Upper lobe of left lung (tissue), 6 donors: ENCODE measurements at regions not wholly inside any gene's neighbourhood (a gene's known extent, or its start where the extent isn't known, plus 50 kb on each side); places are given as distances from the start of the nearest gene placed in this dataset.

Experiments
- ATAC-seq, 2 donors: fragments of 200-7000 bp; cut with Tn5 transposase; one replicate each; pipeline ENCODE4 v1.9.1; 2022; ENCODE audit warnings: mild to moderate bottlenecking in 2 of 2, moderate library complexity in 2 of 2; ENCODE audit not compliant: low FRiP score in 2 of 2
- DNase-seq, 2 donors: peaks; one replicate each; pipeline ENCODE4 v3.0.0-alpha.2; 2019 to 2020
- H3K27ac ChIP-seq, 4 donors: fragments of 200-600 bp; sonication (generic); one replicate each; pipeline ENCODE4 v1.5.1; 2016 to 2019
- H3K27me3 ChIP-seq, 4 donors: fragments of 200-600 bp; sonication (generic); one replicate each; pipeline ENCODE4 v1.5.1; 2017 to 2019
- H3K36me3 ChIP-seq, 4 donors: fragments of 200-600 bp; sonication (generic); one replicate each; pipeline ENCODE4 v1.5.1; 2016 to 2019
- H3K4me1 ChIP-seq, 4 donors: fragments of 200-600 bp; sonication (generic); one replicate each; pipeline ENCODE4 v1.5.1; 2018 to 2019
- H3K4me3 ChIP-seq, 4 donors: fragments of 200-600 bp; sonication (generic); one replicate each; pipeline ENCODE4 v1.5.1; 2017 to 2019; ENCODE audit warnings: mild to moderate bottlenecking in 2 of 4, moderate library complexity in 1 of 4
- H3K9me3 ChIP-seq, 4 donors: fragments of 200-600 bp; sonication (generic); one replicate each; pipeline ENCODE4 v1.5.1; 2018 to 2019
- CTCF ChIP-seq, 6 experiments: fragments of 450-650 bp in 4 of 6; fragments of 200-600 bp in 2 of 6; sonication (generic) in 2 of 6; IDR thresholded peaks; one replicate each; pipeline ENCODE4 v1.5.1; 2016 to 2019; ENCODE audit warnings: antibody characterized with exemption in 6 of 6
- EP300 ChIP-seq, 4 donors: sonication (generic); formaldehyde crosslinking; IDR thresholded peaks; one replicate each; pipeline ENCODE4 v1.5.1; 2017; ENCODE audit warnings: antibody characterized with exemption in 4 of 4, control low read depth in 2 of 4
- POLR2A ChIP-seq, 4 donors: fragments of 450-650 bp; IDR thresholded peaks; one replicate each; pipeline ENCODE4 v1.5.1; 2016 to 2017; ENCODE audit warnings: antibody characterized with exemption in 4 of 4, mild to moderate bottlenecking in 2 of 4
- POLR2AphosphoS5 ChIP-seq, 2 donors: sonication (generic); formaldehyde crosslinking; IDR thresholded peaks; one replicate each; pipeline ENCODE4 v1.5.1; 2017; ENCODE audit warnings: antibody characterized with exemption in 2 of 2
- WGBS, 2 donors: methylation state at CpG; one replicate each; pipeline ENCODE4 v1.1.5; 2017 to 2018; 5-methylcytosine and 5-hydroxymethylcytosine counted together
- donor health status: DM: no; HTN: no; CAD: no; lungs with moderate emphysema.
- donor health status: DM: no; HTN: yes; CAD: no; lungs with severe emphysema.

DNA sequence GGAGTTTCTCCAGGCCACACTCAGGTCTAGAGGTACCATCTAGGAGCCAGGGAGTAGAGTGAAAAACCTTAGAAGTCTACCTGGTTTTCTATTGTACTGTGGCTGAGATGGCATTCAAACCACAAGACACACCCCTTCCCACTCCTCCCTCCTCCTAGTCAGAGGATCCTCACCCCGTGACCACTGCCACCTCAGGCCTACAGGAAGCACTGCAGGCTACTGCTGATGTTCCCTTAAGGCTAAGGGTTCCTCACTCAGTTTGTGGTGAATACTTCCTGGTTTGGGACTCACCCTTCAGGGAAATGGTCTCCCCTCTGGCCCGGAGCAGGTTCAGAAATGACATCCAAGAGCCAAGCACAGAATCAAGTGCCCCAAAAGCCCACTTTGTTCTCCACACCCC is 1293.9 kb downstream of the JRKL start:
- ATAC-seq: peak in 1 of 2 donors; percentile 12
- WGBS, 2 donors: 56 to 63% methylated on average over 2 of the region's 2 CpGs
- no peaks in the 10 kb centered on the region for H3K27me3 ChIP-seq

GRCh38 chr11:97684486-97685439 is 1295.0 kb downstream of the JRKL start:
- ATAC-seq (no peak), DNase-seq (no peak)
- Histone ChIP-seq H3K9me3 (no peaks in the 10 kb centered on the region), H3K4me1 (no peaks in the 10 kb centered on the region), H3K27me3 (no peaks in the 10 kb centered on the region), H3K36me3 (no peaks in the 10 kb centered on the region), H3K27ac (no peak overlapping the region), H3K4me3 (no peak overlapping the region)
- WGBS, 2 donors: 70 to 77% methylated on average over 5 of the region's 5 CpGs
- TF ChIP-seq EP300 (IDR thresholded peaks at IDR 0.05) (no peak), CTCF (IDR thresholded peaks at IDR 0.05) (no peak), POLR2A (IDR thresholded peaks at IDR 0.05) (no peak), POLR2AphosphoS5 (IDR thresholded peaks at IDR 0.05) (no peak)

More for the DNA sequence above, 1293.9 kb downstream of the JRKL start:
- TF ChIP-seq POLR2AphosphoS5 (IDR thresholded peaks at IDR 0.05): no peak
- no peak for TF ChIP-seq CTCF (IDR thresholded peaks at IDR 0.05)
- no peak for TF ChIP-seq EP300 (IDR thresholded peaks at IDR 0.05)
- no peak for DNase-seq
- H3K27ac ChIP-seq: no peak overlapping the region
- H3K36me3 ChIP-seq: no peaks in the 10 kb centered on the region
- H3K9me3 ChIP-seq: no peaks in the 10 kb centered on the region
- no peaks in the 10 kb centered on the region for H3K4me1 ChIP-seq
- H3K4me3 ChIP-seq: no peak overlapping the region

DNA sequence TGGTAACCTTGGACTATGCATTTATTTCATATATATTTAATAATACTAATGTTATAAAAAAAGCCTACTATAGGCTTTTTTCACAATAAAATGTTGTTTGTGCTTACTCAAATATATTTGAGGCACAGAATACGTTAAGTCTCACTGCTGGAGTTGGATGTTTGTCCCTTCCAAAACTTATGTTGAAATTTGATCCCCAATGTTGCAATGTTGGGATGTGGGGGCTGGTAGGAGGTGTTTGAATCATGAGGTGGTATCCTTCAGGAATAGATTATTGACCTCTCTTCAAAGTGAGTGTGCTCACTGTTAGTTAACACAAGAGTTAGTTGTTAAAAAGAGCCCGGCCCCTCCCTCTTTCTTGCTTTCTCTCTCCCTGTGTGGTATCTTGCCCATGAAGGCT is 1295.9 kb downstream of the JRKL start:
- Histone ChIP-seq H3K27ac (no peak overlapping the region), H3K9me3 (no peaks in the 10 kb centered on the region), H3K27me3 (no peaks in the 10 kb centered on the region), H3K4me1 (no peaks in the 10 kb centered on the region), H3K4me3 (no peak overlapping the region), H3K36me3 (no peaks in the 10 kb centered on the region)
- no peak for ATAC-seq
- 72 to 73% methylated on average over 2 of the region's 2 CpGs for WGBS, 2 donors
- TF ChIP-seq CTCF (IDR thresholded peaks at IDR 0.05) (no peak), POLR2A (IDR thresholded peaks at IDR 0.05) (no peak), POLR2AphosphoS5 (IDR thresholded peaks at IDR 0.05) (no peak), EP300 (IDR thresholded peaks at IDR 0.05) (no peak)
- DNase-seq: no peak

- Histone ChIP-seq H3K27ac (no peak overlapping the region), H3K36me3 (no peaks in the 10 kb centered on the region), H3K27me3 (no peaks in the 10 kb centered on the region), H3K4me3 (no peak overlapping the region), H3K9me3 (no peaks in the 10 kb centered on the region), H3K4me1 (no peaks in the 10 kb centered on the region)
- DNase-seq (no peak), ATAC-seq (no peak)
- 88 to 90% methylated on average over 4 of the region's 4 CpGs for WGBS, 2 donors
- TF ChIP-seq POLR2A (IDR thresholded peaks at IDR 0.05) (no peak), CTCF (IDR thresholded peaks at IDR 0.05) (no peak), POLR2AphosphoS5 (IDR thresholded peaks at IDR 0.05) (no peak), EP300 (IDR thresholded peaks at IDR 0.05) (no peak)
These were observed 1297.3 kb downstream of the JRKL start for GRCh38 chr11:97687111-97687510.

GRCh38 chr11:97691061-97691460 is 1301.2 kb downstream of the JRKL start:
- DNase-seq: no peak
- no peaks in the 10 kb centered on the region for H3K27me3 ChIP-seq
- H3K36me3 ChIP-seq: no peaks in the 10 kb centered on the region
- peaks cover 0 to 4% (median 0%) of the 10 kb centered on the region in 4 donors for H3K9me3 ChIP-seq
- WGBS, 2 donors: 82 to 94% methylated on average over 1 of the region's 1 CpG
- no peak for TF ChIP-seq CTCF (IDR thresholded peaks at IDR 0.05)
- TF ChIP-seq POLR2A (IDR thresholded peaks at IDR 0.05): no peak
- no peak for TF ChIP-seq EP300 (IDR thresholded peaks at IDR 0.05)
- TF ChIP-seq POLR2AphosphoS5 (IDR thresholded peaks at IDR 0.05): no peak
- H3K27ac ChIP-seq: no peak overlapping the region
- H3K4me3 ChIP-seq: no peak overlapping the region
- ATAC-seq: no peak
- H3K4me1 ChIP-seq: no peaks in the 10 kb centered on the region
